ENCODE measurements at regions not wholly inside any gene's neighbourhood (a gene's known extent, or its start where the extent isn't known, plus 50 kb on each side); places are given as distances from the start of the nearest gene placed in this dataset.

GRCh38 chr13:76730220-76730619, 156.0 kb downstream of the KCTD12 start:
- H3K9me3 ChIP-seq (ENCODE audit: insufficient read depth in 2 of 2, low read depth in 1 of 2, low read length in 1 of 2): peaks cover 8 to 9% of the 10 kb centered on the region in 2 experiments
- no peak overlapping the region for H2BK5ac ChIP-seq (ENCODE audit: low read depth, low read length)
- no peak overlapping the region for H4K8ac ChIP-seq (ENCODE audit: extremely low read depth, insufficient read depth, low read length)
- no peak overlapping the region for H2BK15ac ChIP-seq (ENCODE audit: low read length)
- no peak overlapping the region for H3K14ac ChIP-seq (ENCODE audit: insufficient read length)
- H3K4me1 ChIP-seq (replicated peaks in 1 of 4; ENCODE audit: control insufficient read depth in 3 of 4, insufficient read depth in 4 of 4, low read length in 3 of 4): peaks cover 0 to 3% (median 0%) of the 10 kb centered on the region in 4 experiments; a peak in 2 of 7 replicates
- no peak overlapping the region for H2BK20ac ChIP-seq (ENCODE audit: low read length)
- no peak overlapping the region for H2AFZ ChIP-seq (ENCODE audit: low read length)
- no peak overlapping the region for H3K56ac ChIP-seq (replicated peaks; ENCODE audit: insufficient read length, low read depth, low read length)
- no peak overlapping the region for H3K27ac ChIP-seq (ENCODE audit: low read depth, low read length)
- no peak overlapping the region for H3K4me2 ChIP-seq (ENCODE audit: insufficient read depth in 1 of 2, low read depth in 2 of 2, low read length in 2 of 2)
- H2BK120ac ChIP-seq (replicated peaks; ENCODE audit: low read depth, low read length): no peak overlapping the region
- no peaks in the 10 kb centered on the region for H3K79me2 ChIP-seq (ENCODE audit: control insufficient read depth in 1 of 2, insufficient read depth in 2 of 2, low read length in 2 of 2)
- H3K27me3 ChIP-seq (replicated peaks in 1 of 4; ENCODE audit: control insufficient read depth in 3 of 4, extremely low read depth in 1 of 4, insufficient read depth in 3 of 4, low read length in 3 of 4): no peaks in the 10 kb centered on the region
- DNase-seq (ENCODE audit: low read depth in 1 of 2, low spot score in 2 of 2) (no peak), FAIRE-seq (no peak)
- no peak overlapping the region for H2BK12ac ChIP-seq (ENCODE audit: low read depth, low read length)
- no peaks in the 10 kb centered on the region for H4K20me1 ChIP-seq (replicated peaks in 1 of 2; ENCODE audit: control insufficient read depth in 1 of 2, insufficient read depth in 2 of 2, low read length in 2 of 2)
- ChIA-PET POLR2A (ENCODE audit: partially characterized antibody) (no interaction called here), CTCF (ENCODE audit: partially characterized antibody) (interaction anchor here (1.1 kb wide), 1 partner anchor 48 kb away, joined by 3 read pairs; no protein-coding TSS in a partner anchor)
- 93% methylated on average over 4 of the region's 4 CpGs; no CpG with 5 or more reads in 1 of the 2 experiments for WGBS, 2 experiments (ENCODE audit: extremely low coverage in 1 of 2, insufficient coverage in 1 of 2, insufficient read length in 1 of 2, insufficient replicate concordance in 2 of 2, low coverage in 1 of 2, low lambda C conversion rate in 2 of 2, missing lambda C conversion rate in 1 of 2)
- no peak overlapping the region for H3K23ac ChIP-seq (ENCODE audit: insufficient read length)
- H3K18ac ChIP-seq (ENCODE audit: extremely low read depth, low read length): no peak overlapping the region
- H4K91ac ChIP-seq (replicated peaks; ENCODE audit: insufficient read length, low read length): no peak overlapping the region
- H3K9ac ChIP-seq (replicated peaks in 1 of 4; ENCODE audit: extremely low read depth in 1 of 4, low read depth in 3 of 4, low read length in 3 of 4): no peak overlapping the region
- H3K36me3 ChIP-seq (ENCODE audit: control insufficient read depth in 2 of 4, insufficient read depth in 4 of 4, low read length in 3 of 4): no peaks in the 10 kb centered on the region
- H4K5ac ChIP-seq (ENCODE audit: insufficient read length, low read depth, low read length): no peak overlapping the region
- no peak overlapping the region for H3K4ac ChIP-seq (replicated peaks; ENCODE audit: insufficient read length, low read depth, low read length)
- no peaks in the 10 kb centered on the region for H3K23me2 ChIP-seq (ENCODE audit: low read depth, low read length)
- no peaks in the 10 kb centered on the region for H3K79me1 ChIP-seq (ENCODE audit: low read depth, low read length)
- H2AK5ac ChIP-seq (ENCODE audit: low read depth, low read length): no peak overlapping the region
- H3K4me3 ChIP-seq (ENCODE audit: extremely low read depth in 1 of 4, insufficient read depth in 2 of 4, low read depth in 3 of 4, low read length in 4 of 4): no peak overlapping the region
- TF ChIP-seq GABPA (IDR thresholded peaks at IDR 0.05; ENCODE audit: borderline replicate concordance, insufficient read depth, low read length) (no peak), TBP (IDR thresholded peaks at IDR 0.05; ENCODE audit: low read depth, low read length) (no peak), GTF2F1 (IDR thresholded peaks at IDR 0.05; ENCODE audit: borderline replicate concordance, low read depth, low read length) (no peak), EZH2 (IDR thresholded peaks at IDR 0.05; ENCODE audit: low read depth, low read length, severe bottlenecking) (no peak), RAD21 (IDR thresholded peaks at IDR 0.05 in 1 of 2, conservative IDR thresholded peaks at IDR 0.05 in 1 of 2; ENCODE audit: low read depth in 2 of 2, low read length in 2 of 2) (no peak), ATF2 (IDR thresholded peaks at IDR 0.05; ENCODE audit: low read length) (no peak), SIN3A (conservative IDR thresholded peaks at IDR 0.05 in 1 of 2, IDR thresholded peaks at IDR 0.05 in 1 of 2; ENCODE audit: low read depth in 1 of 2, low read length in 2 of 2) (no peak), SUZ12 (IDR thresholded peaks at IDR 0.05; ENCODE audit: low read length) (no peak), CBX8 (IDR thresholded peaks at IDR 0.05; ENCODE audit: borderline replicate concordance, low read depth, low read length) (no peak), BRCA1 (IDR thresholded peaks at IDR 0.05; ENCODE audit: low read depth, low read length) (no peak), RNF2 (IDR thresholded peaks at IDR 0.05; ENCODE audit: borderline replicate concordance, low read depth, low read length, missing control alignments, poor library complexity, severe bottlenecking) (no peak)

Data from H1 (cell line).